ENCODE measurements at regions not wholly inside any gene's neighbourhood (a gene's known extent, or its start where the extent isn't known, plus 50 kb on each side); places are given as distances from the start of the nearest gene placed in this dataset.

DNA sequence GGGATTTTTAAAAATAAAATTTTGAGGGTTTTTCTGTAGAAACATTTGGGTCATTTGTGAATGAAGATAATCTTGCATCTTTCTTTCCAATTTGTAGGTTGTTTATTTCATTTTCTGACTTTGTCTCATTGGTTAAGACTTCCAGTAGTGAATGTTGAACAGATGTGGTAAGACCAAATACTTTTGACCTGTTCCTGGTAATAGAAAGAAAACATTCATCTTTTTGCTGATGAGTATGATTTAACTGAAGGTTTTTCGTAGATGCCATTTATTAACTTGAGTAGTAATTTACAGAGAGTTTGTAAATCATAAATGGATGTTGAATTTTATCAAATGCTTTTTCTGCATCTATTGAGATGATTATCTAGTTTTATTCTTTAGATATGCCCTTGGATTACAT is 416.1 kb upstream of the CITED2 start:
- no peak for DNase-seq (ENCODE audit: low read depth)

DNA sequence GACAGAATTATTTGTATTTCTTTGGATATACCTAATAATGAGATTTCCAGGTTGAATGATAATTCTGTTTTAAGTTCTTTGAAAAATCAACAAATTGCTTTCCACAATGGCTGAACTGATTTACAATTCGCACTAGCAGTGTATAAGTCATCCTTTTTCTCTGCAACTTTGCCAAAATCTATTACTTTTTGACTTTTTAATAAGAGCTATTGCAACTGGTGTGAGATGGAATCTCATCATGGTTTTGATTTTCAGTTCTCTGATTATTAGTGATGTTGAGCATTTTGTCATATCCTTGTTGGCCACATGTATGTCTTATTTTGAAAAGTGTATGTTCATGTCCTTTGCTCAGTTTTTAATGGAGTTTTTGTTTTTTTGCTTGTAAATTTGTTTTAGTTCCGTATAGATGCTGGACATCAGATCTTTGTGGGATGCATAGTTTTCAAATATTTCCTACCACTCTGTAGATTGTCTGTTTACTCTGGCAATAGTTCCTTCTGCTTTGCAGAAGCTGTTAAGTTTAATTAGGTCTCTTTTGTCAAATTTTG is 409.8 kb upstream of the CITED2 start:
- no peak for DNase-seq (ENCODE audit: low read depth)

DNA sequence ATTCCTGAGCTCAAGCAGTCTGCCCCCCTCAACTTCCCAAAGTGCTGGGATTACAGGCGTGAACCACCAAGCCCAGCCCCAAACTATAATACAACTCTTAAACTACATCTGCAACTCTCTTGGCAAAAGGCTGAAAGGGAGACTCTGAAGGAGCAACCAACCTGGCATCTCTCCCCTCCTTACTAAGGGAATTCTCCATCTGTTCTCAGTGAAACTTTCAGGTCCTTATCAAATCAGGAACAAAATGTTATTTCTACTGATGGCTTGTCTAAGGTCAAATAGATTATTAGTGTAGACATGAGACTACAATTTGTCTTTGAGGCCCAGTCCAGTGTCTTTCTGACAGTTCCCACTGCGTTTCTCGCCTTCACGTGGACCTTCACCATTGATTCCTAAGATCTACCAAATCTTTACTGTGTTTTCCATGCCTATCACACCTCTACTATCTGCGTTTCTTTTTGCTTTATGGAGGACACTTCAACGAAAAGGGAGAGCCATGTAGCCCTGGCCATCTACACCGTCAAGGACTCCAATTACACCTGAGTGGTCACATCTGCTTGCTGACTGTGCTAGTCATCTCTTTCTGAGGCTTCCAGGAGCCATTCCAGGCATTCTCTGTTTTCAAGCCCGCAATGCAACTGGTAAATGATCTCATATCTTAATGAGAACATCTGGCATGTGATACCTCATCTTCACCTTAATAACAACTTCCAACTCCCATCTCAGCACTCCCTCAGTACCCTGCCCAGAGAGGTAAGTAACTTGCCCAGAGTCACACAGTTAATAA is 405.7 kb upstream of the CITED2 start:
- no peak for DNase-seq (ENCODE audit: low read depth)

DNA sequence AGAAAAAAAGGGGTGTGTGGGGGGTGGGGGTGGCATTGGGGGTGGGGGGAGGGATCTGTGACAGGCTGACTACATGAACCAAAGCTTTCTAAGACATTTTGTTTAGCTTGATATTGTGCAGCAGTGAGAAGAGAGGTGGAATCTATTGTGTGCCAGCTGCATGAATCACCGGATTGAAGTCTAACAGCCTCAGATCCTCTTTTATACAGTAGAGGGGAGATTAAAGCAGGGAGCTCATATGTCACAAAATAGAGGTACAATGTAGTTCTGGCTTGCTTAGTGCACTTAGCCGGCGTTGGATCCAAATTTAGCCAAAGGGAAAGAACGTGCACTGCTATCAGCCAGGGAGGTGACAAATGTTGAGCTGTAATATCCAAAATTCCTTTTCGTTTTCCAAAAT is 404.2 kb upstream of the CITED2 start:
- no peak for DNase-seq (ENCODE audit: low read depth)

DNA sequence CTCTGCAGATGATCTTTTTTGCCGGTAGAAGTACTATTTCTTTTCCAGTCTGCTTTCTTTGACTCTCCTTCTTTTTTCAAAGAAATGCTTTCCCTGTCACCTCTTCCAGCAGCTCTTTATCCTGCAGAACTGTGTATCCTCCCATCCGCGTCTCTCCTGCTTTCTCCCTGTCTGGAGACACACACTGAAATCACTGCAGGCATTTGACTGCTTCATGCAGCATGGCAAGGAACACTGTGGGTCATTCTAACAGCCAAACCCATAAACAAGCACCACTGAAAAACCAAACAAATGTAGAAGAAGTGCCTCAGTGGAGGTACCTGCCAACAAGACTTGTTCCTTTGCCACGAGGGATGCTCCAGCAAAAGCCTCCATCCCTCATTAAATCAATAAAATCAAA is 403.7 kb upstream of the CITED2 start:
- DNase-seq (ENCODE audit: low read depth), result no peak

DNA sequence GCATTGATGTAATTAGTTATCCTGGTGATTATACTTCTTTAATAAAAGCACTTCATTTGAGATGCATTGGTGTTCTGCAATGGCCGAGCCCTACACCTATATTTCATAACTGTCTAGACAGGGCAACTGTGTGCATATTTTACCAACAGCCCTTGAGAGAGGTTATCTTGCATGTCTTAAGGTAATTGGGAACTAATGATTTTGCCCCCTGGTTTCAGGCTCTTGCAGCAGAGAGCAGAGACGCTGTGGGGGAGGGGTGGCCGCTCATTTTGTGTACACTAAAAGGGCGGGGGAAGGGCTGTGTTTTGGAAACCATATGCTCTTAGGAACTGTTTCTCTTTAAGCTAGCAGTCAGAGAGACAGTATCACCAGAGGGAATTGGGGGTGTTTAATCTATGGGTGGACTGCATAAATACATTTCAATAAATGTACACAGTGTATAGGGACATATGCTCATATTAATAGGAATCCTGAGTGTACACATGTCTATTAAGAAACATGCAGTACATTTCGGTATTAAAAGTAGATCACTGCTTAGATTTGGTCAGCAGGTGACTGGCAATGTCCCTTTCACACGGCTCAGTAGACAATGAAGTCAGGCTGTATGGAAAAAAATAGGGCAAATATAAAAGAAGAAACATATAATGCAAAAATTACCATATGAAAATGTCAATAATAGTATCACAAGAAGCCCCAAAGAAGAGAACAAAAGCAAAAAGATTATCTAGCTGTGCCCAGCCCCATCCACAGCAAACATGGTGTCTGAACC is 402.9 kb upstream of the CITED2 start:
- DNase-seq (ENCODE audit: low read depth), result no peak

DNA sequence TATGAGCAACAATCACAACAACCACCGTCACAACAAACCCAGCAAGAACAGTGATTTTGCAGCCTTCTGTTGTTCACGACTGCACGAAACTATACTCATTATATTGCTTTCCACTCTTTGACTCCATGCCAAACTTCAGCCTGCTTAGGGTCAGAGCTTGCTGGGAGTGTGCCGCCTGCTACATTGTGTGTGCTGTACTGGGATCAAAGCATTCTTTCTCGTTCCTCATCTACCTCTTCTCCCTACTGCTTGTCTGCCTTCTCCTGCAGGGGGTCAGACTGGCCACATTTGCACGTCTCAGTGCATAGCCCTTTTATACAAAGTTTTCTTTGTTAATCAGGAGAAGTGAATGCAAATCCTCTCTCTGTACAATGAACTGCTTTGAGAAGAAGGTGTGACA is 401.6 kb upstream of the CITED2 start:
- no peak for DNase-seq (ENCODE audit: low read depth)

DNA sequence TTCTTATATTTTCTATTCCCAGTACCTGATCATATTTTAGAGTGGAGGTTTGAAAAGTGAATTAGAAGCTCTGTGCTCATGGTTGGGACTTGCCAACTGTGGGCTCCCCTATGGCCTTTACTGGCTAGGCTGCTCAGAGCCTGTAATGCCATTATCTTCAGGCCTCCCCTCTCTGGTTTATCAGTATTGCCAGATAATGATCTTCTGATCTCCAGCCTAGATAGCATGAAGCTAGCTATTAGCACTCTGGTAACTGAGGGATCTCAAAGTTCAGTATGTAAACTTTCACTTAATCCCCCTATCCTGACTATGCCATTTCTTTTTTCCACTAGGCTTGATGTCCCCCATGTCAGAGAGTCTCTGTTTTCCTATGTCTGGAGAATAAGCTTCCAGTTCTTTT is 393.7 kb upstream of the CITED2 start:
- DNase-seq (ENCODE audit: low read depth), result no peak

DNA sequence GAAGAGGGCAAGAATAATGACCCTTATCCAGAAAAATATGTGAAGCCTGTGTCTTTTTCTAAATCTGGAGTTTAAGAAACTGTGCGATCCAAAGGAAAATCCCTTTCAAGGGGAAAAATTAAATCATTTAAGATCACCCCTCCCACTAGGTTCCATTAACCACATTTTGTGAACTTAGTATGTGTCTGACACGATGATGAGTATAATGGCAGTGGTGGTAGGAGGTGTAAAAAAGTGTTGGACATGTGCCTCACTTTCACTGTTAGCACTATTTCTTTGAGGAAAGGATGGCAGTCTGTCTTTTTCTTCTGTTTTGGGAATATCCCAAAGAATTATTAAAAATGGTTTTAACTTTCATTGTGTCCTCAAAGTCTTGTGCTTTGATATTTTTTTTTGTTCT is 392.3 kb upstream of the CITED2 start:
- no peak for DNase-seq (ENCODE audit: low read depth)

DNA sequence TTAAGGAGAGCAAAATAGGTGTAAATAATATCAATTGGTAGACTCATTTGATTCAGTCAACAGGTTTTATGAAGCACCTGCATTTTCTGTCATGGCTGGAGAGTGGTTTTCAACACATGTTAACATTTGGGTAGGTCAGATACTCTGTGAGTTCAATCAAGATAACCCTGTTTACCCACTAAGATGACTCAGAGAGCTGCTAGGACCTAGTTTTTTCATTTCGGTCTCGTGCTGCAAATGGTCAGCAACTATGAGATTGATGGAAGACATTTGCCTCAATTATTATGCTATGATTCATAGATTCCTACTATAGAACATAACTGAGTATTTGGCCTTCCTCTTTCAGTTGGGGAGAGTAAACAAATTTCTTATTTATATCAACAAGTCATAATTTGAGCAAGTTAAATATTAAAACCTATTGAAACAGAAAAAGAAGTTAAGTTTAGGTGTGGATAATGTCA is 391.4 kb upstream of the CITED2 start:
- DNase-seq (ENCODE audit: low read depth), result no peak

DNA sequence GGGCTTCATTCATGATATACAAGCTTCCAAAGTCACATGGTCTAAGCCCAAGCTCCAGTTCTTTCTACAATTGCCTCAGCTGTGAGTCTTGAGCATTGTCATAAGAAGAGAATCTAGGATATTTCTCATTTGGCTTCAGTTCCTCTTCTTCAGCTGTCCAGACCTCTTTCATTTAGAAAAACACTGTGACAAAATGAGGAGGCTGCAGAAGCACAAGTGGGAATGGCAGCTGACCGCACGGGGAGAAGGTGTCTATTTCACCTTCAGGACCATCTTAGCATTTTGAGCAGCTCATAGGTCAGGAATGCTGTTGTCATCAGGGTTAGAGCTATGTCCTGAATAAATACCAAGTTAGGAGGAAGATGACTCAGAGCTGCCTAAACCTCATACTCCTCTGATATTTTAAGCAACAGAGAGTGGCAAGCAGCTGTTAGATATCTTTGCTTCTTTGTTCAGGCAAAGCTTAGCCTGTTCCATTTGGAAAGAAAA is 390.1 kb upstream of the CITED2 start:
- no peak for DNase-seq (ENCODE audit: low read depth)

DNA sequence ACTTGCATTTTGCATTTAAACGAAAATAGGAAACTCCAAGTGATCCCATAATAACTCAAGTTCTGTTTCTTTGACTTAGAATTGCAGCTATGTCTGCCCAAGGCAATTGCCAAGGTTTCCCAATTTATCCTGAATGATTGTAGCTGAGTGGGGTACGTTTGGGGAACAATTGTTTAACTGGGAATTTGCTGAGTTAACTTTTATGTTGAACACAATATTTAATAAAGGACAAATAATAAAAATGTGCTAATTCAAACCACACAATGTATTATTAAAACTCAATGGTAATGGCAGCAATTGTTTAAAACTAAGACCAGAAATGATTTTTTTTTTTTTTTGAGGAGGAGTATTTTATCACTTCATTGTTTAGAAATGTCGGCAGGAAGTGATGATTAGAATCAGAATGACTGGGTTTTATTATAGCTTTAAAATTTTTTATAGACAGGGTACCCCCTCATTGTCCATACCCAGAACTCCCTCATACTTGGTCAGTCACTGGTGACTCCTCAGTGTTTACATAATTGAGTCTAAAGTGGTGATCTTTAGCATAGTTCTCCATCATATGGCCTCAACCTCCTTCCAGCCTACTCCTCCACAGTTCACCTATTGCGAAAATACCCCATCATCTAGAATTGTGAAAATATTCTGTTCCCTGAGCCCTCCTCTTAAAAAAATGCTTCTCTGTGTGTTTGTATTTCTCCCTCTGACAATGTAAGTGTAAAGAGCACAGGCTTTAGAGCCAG is 389.2 kb upstream of the CITED2 start:
- no peak for DNase-seq (ENCODE audit: low read depth)

DNA sequence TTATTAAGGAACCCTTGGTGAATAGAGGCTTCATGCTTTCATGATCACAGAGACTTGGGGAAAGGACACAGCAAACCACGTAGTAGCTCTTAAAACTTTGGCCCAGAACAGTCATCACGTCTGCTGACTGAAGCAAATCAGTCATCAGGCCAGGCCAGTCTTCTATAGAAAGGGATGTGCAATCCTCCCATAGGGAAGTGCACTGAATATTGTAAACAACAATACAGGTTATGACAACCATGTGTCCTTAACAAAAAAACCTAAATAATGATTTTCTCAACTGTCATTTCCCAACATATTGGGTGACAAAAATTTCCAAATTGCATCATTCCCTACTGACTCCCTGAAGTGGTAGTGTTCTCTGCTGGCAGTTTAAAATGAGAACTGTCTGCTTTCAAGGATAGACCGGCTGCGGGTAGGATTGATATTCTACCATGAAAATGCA is 388.2 kb upstream of the CITED2 start:
- DNase-seq (ENCODE audit: low read depth), result no peak

DNA sequence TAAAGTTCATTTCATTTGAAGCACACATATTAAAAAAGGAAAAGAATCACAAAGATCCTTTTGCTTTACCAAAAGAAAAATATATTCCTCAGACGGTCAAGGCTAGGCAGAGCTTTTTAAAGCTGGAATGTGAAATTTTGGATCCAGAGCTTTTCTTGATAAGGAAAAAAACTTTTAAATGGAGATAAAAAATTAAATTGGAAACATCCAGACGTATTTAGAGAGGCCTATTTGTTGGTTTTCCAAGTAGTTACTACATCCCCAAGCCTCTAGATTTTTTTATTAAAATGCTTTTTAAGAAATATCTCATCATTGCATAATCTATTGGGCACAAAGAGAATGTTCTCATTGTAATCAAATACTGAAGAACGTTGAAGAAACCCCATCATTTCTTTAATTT is 385.7 kb upstream of the CITED2 start:
- DNase-seq (ENCODE audit: low read depth), result no peak

DNA sequence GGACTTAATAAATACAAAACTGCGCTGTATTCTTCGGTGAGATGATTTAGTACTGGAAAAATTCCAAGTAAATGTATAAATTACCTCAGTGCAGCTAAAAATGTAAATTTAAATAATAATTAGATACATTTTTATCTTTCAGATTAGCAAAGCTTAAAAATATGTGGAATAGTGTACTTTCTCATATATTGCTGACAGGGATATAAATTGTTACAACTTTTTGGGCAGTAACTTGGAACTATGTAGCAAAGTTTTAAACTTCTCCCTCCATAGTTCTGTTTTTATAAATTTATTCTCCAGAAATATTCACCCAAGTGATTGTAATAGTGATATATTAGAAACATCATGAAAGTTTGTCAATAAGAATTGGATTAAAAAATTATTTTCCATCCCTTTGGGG is 384.6 kb upstream of the CITED2 start:
- no peak for DNase-seq (ENCODE audit: low read depth)

DNA sequence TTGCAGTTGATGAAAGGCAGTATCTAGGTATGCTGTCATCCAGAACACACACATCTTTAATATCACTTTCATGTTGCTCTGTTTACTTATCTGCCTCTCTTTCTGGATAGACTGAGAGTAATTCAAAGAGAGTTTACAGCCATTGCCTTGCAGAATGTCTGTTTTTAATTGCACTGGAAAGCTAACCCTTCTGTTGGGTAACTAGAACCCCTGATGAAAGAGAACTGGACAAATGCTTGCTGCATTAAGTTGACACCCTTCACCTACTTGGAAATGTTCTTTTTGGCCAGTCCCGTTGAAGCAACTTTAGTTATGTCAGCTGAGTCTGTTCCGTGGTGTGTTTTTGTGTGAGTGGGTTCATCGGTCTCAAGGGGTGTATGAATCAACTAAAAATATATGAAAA is 383.8 kb upstream of the CITED2 start:
- DNase-seq (ENCODE audit: low read depth), result no peak

DNA sequence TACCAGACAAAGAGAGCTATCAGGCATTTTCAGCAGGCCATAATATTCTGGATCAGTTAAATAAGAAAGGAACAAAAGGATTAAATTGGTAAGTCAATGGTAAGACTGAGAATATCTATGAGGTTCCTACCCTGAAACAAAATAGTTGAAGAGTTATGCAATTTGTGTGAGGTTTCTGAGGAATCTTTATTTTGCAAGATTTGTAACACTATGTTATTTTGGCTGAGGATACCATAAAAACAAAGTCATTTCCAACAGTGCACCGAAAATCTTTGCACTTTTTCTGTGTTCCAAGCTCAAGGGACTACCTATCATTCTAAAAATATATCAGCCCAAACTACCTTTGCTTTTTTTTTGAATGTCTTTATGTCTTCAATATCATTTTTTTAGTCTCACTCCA is 383.3 kb upstream of the CITED2 start:
- DNase-seq (ENCODE audit: low read depth), result no peak

DNA sequence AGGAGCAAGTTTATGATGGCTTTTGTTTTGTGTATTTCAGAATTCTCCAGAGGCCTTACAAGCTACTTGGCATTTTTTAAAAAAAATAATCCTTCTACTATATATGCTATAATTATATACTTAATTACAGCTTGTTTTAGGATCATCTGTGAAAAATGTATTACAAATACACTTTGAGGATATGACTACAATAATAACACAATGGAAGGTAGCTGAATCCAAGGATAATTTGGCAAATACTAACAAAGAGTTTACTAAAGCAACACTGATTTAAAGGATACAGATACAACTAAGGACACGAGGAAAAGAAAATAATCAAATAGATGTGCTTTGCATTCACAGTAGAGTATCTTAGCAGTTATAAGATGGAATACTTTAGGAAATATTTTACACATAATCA is 381.9 kb upstream of the CITED2 start:
- no peak for DNase-seq (ENCODE audit: low read depth)

DNA sequence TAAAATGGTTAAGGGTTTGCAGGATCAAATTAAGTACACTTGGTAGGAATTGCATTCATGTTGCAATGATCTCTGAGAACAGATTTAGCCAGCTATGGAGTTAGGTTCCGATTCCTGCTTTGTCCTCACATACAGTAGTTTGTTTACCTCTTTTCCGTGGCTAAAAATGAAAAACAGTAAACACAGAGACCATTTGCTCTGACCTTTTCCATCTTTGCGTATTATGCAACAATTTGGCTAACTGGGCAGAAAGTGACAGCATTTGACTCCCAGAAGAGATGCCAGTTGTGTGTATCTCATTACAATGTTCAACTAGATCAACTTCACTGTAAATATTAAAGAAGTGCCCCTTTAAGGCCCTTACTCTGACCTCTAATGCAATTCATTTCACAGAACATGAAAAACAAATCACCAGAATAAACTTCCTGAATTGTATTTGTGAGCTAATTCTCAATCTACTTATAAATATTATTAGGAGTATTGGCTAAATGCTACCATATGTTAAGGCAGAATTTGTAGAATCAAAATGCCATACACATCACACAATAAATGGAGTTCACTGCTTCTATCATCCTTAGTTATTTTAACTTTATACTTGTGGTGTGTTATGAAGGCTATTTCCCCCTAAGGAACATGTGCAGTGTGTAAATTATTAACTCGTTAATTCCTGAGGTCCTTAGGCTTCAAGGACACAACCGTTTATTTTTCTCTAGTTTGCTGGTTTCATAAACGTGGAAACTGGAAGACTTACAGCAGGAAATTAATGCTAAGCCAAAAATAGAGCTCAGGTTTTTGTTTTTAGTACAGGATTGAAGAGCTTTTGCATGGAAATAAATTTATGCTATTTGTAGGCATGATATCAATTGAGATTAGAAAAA is 380.7 kb upstream of the CITED2 start:
- DNase-seq (ENCODE audit: low read depth), result no peak

DNA sequence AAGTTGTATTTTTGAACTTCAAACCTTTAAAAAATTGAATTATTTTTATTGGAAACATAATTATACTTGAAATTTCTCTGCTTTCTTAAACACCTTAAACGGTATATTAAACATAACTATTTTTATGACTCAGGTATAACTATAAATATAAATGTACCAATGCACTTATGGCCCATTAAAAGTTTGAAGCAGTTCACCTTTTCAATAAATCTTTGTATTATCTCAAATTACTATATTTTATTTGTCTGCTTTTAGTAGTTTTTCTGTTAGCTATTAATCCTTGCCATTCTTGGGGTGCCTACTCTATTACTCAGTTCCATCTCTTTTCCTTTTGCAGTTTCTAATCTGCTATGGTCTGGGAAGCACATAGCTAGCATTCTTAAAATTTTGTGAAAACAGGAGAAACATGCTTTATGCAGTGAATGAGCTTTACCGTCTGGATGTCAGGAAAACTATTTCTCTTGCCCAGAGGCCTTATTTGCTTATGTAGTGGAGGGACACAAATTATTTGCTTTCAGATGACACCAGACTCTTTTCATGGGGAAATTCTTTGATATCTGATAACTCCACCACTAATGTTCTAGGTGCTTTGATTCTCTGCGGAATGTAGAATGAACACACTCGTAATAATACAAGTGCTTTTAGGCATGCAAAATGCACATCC is 378.9 kb upstream of the CITED2 start:
- no peak for DNase-seq (ENCODE audit: low read depth)

DNA sequence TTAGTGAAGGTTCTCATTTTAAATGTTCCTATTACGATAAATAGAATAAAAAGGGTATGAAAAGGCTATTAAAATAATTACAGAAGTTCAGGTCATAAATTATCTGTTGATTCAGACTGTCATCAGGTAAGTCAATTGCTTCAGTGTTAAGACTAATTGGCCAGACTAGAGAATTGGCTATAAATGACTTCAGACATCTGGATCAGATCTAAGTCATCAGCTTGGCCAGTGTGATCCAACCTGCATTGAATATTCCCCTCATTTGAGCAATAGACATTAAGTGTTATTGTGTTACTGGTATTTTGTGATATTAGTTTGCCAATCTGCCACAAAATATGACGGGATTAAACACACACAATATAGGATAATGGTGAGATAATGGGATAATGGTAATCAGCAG is 377.6 kb upstream of the CITED2 start:
- no peak for DNase-seq (ENCODE audit: low read depth)

All from T-helper 22 cell (primary cell).